H1 (cell line): ENCODE measurements at regions not wholly inside any gene's neighbourhood (a gene's known extent, or its start where the extent isn't known, plus 50 kb on each side); places are given as distances from the start of the nearest gene placed in this dataset.

Source experiments
- CTCF ChIA-PET: fragments of 300-600 bp; sonication (Branson Sonifier 250); formaldehyde crosslinking; loops from one replicate; lab custom pipeline; 2021; ENCODE audit not compliant: partially characterized antibody; lab: Charles Lee
- POLR2A ChIA-PET: fragments of 300-600 bp; sonication (Branson Sonifier 250); formaldehyde crosslinking; loops from one replicate; lab custom pipeline; 2021; ENCODE audit warnings: inconsistent platforms; ENCODE audit not compliant: partially characterized antibody; lab: Charles Lee
- DNase-seq, 2 experiments: peaks; one replicate each; pipeline versions ENCODE4 v3.0.0 to v3.0.0-alpha.2; 2010 to 2022; ENCODE audit warnings: low spot score in 2 of 2, low read depth in 1 of 2, mixed read lengths in 1 of 2
- FAIRE-seq: peaks from 2 replicates; lab custom pipeline; 2011; peaks lifted over from hg19 to GRCh38; lab: Jason Lieb, UNC
- H2AFZ ChIP-seq: 2 replicates; pipeline ENCODE4 v1.8.1; 2012; ENCODE audit warnings: low read length, inconsistent platforms
- H2AK5ac ChIP-seq: 2 replicates; pipeline ENCODE4 v1.6.1; 2013; ENCODE audit warnings: low read depth, low read length
- H2BK120ac ChIP-seq: replicated peaks from 2 replicates; pipeline ENCODE3; 2013; ENCODE audit warnings: low read depth, low read length, inconsistent platforms
- H2BK12ac ChIP-seq: 2 replicates; pipeline ENCODE4 v1.6.1; 2013; ENCODE audit warnings: low read depth, low read length
- H2BK15ac ChIP-seq: 2 replicates; pipeline ENCODE4 v1.6.1; 2013; ENCODE audit warnings: low read length
- H2BK20ac ChIP-seq: 2 replicates; pipeline ENCODE4 v1.6.1; 2013; ENCODE audit warnings: low read length
- H2BK5ac ChIP-seq: 2 replicates; pipeline ENCODE4 v1.6.1; 2013; ENCODE audit warnings: low read depth, low read length
- H3K14ac ChIP-seq: 2 replicates; pipeline ENCODE4 v1.6.1; 2013; ENCODE audit warnings: inconsistent platforms; ENCODE audit not compliant: insufficient read length
- H3K18ac ChIP-seq: 2 replicates; pipeline ENCODE4 v1.6.1; 2013; ENCODE audit warnings: low read length; ENCODE audit errors: extremely low read depth
- H3K23ac ChIP-seq: 2 replicates; pipeline ENCODE4 v1.6.1; 2013; ENCODE audit warnings: inconsistent platforms; ENCODE audit not compliant: insufficient read length
- H3K23me2 ChIP-seq: 2 replicates; pipeline ENCODE4 v1.6.1; 2013; ENCODE audit warnings: low read depth, low read length
- H3K27ac ChIP-seq: 2 replicates; pipeline ENCODE4 v1.6.1; 2011; ENCODE audit warnings: low read depth, low read length, inconsistent platforms
- H3K27me3 ChIP-seq, 4 experiments: replicated peaks in 1 of 4; 1 replicate in 1 of 4; 2 replicates in 3 of 4; pipeline versions ENCODE4 v1.6.1 to v1.8.1; 2011 to 2013; ENCODE audit warnings: low read length in 3 of 4, mild to moderate bottlenecking in 3 of 4, inconsistent platforms in 2 of 4, mixed read lengths in 2 of 4, moderate library complexity in 1 of 4; ENCODE audit not compliant: control insufficient read depth in 3 of 4, insufficient read depth in 3 of 4; ENCODE audit errors: extremely low read depth in 1 of 4
- H3K36me3 ChIP-seq, 4 experiments: 2 replicates each; pipeline versions ENCODE4 v1.6.1 to v1.8.1; 2011 to 2013; ENCODE audit warnings: mild to moderate bottlenecking in 4 of 4, low read length in 3 of 4, moderate library complexity in 2 of 4, control low read depth in 1 of 4, inconsistent platforms in 1 of 4; ENCODE audit not compliant: insufficient read depth in 4 of 4, control insufficient read depth in 2 of 4
- H3K4ac ChIP-seq: replicated peaks from 2 replicates; pipeline ENCODE3; 2013; ENCODE audit warnings: low read length, low read depth, mixed read lengths, inconsistent platforms; ENCODE audit not compliant: insufficient read length
- H3K4me1 ChIP-seq, 4 experiments: replicated peaks in 1 of 4; 1 replicate in 1 of 4; 2 replicates in 3 of 4; pipeline versions ENCODE4 v1.6.1 to v1.8.1; 2011 to 2013; ENCODE audit warnings: low read length in 3 of 4, inconsistent platforms in 2 of 4, mixed read lengths in 1 of 4; ENCODE audit not compliant: insufficient read depth in 4 of 4, control insufficient read depth in 3 of 4
- H3K4me2 ChIP-seq, 2 experiments: 2 replicates each; pipeline versions ENCODE4 v1.6.1 to v1.8.1; 2011 to 2013; ENCODE audit warnings: low read depth in 2 of 2, low read length in 2 of 2, control low read depth in 1 of 2, inconsistent platforms in 1 of 2, mild to moderate bottlenecking in 1 of 2; ENCODE audit not compliant: insufficient read depth in 1 of 2
- H3K4me3 ChIP-seq, 4 experiments: fragments of 200-600, 300-600 bp in 1 of 4; sonication (generic), shearing (Covaris generic), sonication (Bioruptor Twin) in 1 of 4; 2 replicates each; pipeline versions ENCODE4 v1.5.1 to v1.8.1; 2011 to 2016; ENCODE audit warnings: low read length in 4 of 4, low read depth in 3 of 4, control low read depth in 2 of 4, inconsistent platforms in 2 of 4, mild to moderate bottlenecking in 2 of 4, mixed read lengths in 1 of 4, moderate library complexity in 1 of 4; ENCODE audit not compliant: insufficient read depth in 2 of 4; ENCODE audit errors: extremely low read depth in 1 of 4
- H3K56ac ChIP-seq: replicated peaks from 2 replicates; pipeline ENCODE3; 2013; ENCODE audit warnings: low read depth, mild to moderate bottlenecking, mixed read lengths, low read length, inconsistent platforms; ENCODE audit not compliant: insufficient read length
- H3K79me1 ChIP-seq: 2 replicates; pipeline ENCODE4 v1.6.1; 2013; ENCODE audit warnings: low read depth, low read length, control low read depth
- H3K79me2 ChIP-seq, 2 experiments: 2 replicates each; pipeline versions ENCODE4 v1.6.1 to v1.8.1; 2012 to 2013; ENCODE audit warnings: low read length in 2 of 2, mild to moderate bottlenecking in 2 of 2, inconsistent platforms in 1 of 2; ENCODE audit not compliant: insufficient read depth in 2 of 2, control insufficient read depth in 1 of 2
- H3K9ac ChIP-seq, 4 experiments: replicated peaks in 1 of 4; 1 replicate in 1 of 4; 2 replicates in 3 of 4; pipeline versions ENCODE4 v1.6.1 to v1.8.1; 2011 to 2013; ENCODE audit warnings: low read depth in 3 of 4, low read length in 3 of 4, control low read depth in 2 of 4, mild to moderate bottlenecking in 2 of 4, moderate library complexity in 2 of 4, inconsistent platforms in 1 of 4; ENCODE audit errors: extremely low read depth in 1 of 4
- H3K9me3 ChIP-seq, 2 experiments: 2 replicates each; pipeline versions ENCODE4 v1.6.1 to v1.8.1; 2012 to 2013; ENCODE audit warnings: mild to moderate bottlenecking in 2 of 2, moderate library complexity in 2 of 2, control low read depth in 1 of 2, inconsistent platforms in 1 of 2, low read depth in 1 of 2, low read length in 1 of 2, mixed read lengths in 1 of 2; ENCODE audit not compliant: insufficient read depth in 2 of 2
- H4K20me1 ChIP-seq, 2 experiments: replicated peaks in 1 of 2; 2 replicates each; pipeline versions ENCODE3 to v1.8.1; 2011 to 2013; ENCODE audit warnings: inconsistent platforms in 2 of 2, low read length in 2 of 2, mild to moderate bottlenecking in 1 of 2; ENCODE audit not compliant: insufficient read depth in 2 of 2, control insufficient read depth in 1 of 2
- H4K5ac ChIP-seq: 2 replicates; pipeline ENCODE4 v1.6.1; 2013; ENCODE audit warnings: low read length, low read depth, mixed read lengths, inconsistent platforms; ENCODE audit not compliant: insufficient read length
- H4K8ac ChIP-seq: 2 replicates; pipeline ENCODE4 v1.8.0; 2013; ENCODE audit warnings: mild to moderate bottlenecking, moderate library complexity, low read length, inconsistent platforms; ENCODE audit not compliant: insufficient read depth; ENCODE audit errors: extremely low read depth
- H4K91ac ChIP-seq: replicated peaks from 2 replicates; pipeline ENCODE3; 2013; ENCODE audit warnings: low read length, mixed read lengths, inconsistent platforms; ENCODE audit not compliant: insufficient read length
- CBX5 ChIP-seq: fragments of 300-800, 300-1000 bp; sonication (generic); IDR thresholded peaks from 2 replicates; pipeline ENCODE4 v1.7.1; 2016; ENCODE audit warnings: antibody characterized with exemption, low read length, low read depth
- CBX8 ChIP-seq: fragments of 300-800, 300-1000 bp; sonication (generic); IDR thresholded peaks from 2 replicates; pipeline ENCODE4 v1.7.1; 2016; ENCODE audit warnings: low read depth, low read length, borderline replicate concordance
- GABPA ChIP-seq: IDR thresholded peaks from 2 replicates; pipeline ENCODE4 v1.6.1; 2011; ENCODE audit warnings: mild to moderate bottlenecking, low read length, moderate library complexity, borderline replicate concordance; ENCODE audit not compliant: insufficient read depth
- HDAC2 ChIP-seq, 2 experiments: fragments of 300-600 bp in 1 of 2; sonication (generic) in 1 of 2; IDR thresholded peaks; 2 replicates each; pipeline ENCODE4 v1.6.1; 2011 to 2012; ENCODE audit warnings: low read depth in 2 of 2, low read length in 2 of 2, mild to moderate bottlenecking in 2 of 2, moderate library complexity in 2 of 2, borderline replicate concordance in 1 of 2, inconsistent platforms in 1 of 2
- HDAC6 ChIP-seq: IDR thresholded peaks from one replicate; pipeline ENCODE4 v1.7.1; 2012; ENCODE audit warnings: low read depth, mild to moderate bottlenecking, inconsistent platforms, low read length, moderate library complexity
- JUND ChIP-seq: IDR thresholded peaks from 2 replicates; pipeline ENCODE4 v1.6.1; 2011; ENCODE audit warnings: mild to moderate bottlenecking, improper control_type of control experiment, low read length
- POLR2A ChIP-seq, 2 experiments: IDR thresholded peaks; 1 replicate in 1 of 2; 2 replicates in 1 of 2; pipeline ENCODE4 v1.6.1; 2011; ENCODE audit warnings: low read depth in 2 of 2, low read length in 2 of 2, mild to moderate bottlenecking in 2 of 2; ENCODE audit errors: control extremely low read depth in 1 of 2
- POU5F1 ChIP-seq: IDR thresholded peaks from 2 replicates; pipeline ENCODE4 v1.6.1; 2011; ENCODE audit warnings: low read depth, mild to moderate bottlenecking, low read length, moderate library complexity
- RAD21 ChIP-seq, 2 experiments: IDR thresholded peaks in 1 of 2; conservative IDR thresholded peaks in 1 of 2; 2 replicates each; pipeline ENCODE4 v1.6.1; 2011; ENCODE audit warnings: low read depth in 2 of 2, low read length in 2 of 2, improper control_type of control experiment in 1 of 2, inconsistent platforms in 1 of 2, mild to moderate bottlenecking in 1 of 2, moderate library complexity in 1 of 2
- RXRA ChIP-seq: IDR thresholded peaks from 2 replicates; pipeline ENCODE4 v1.6.1; 2011; ENCODE audit warnings: low read depth, mild to moderate bottlenecking, low read length, moderate library complexity; ENCODE audit not compliant: insufficient read depth
- SIN3A ChIP-seq, 2 experiments: IDR thresholded peaks in 1 of 2; conservative IDR thresholded peaks in 1 of 2; 2 replicates each; pipeline ENCODE4 v1.6.1; 2011 to 2012; ENCODE audit warnings: low read length in 2 of 2, improper control_type of control experiment in 1 of 2, low read depth in 1 of 2, mild to moderate bottlenecking in 1 of 2
- TCF12 ChIP-seq: IDR thresholded peaks from 2 replicates; pipeline ENCODE4 v1.6.1; 2011; ENCODE audit warnings: low read depth, mild to moderate bottlenecking, low read length
- USF2 ChIP-seq: IDR thresholded peaks from 2 replicates; pipeline ENCODE4 v1.6.1; 2011; ENCODE audit warnings: low read length, improper control_type of control experiment
- WGBS, 2 experiments: shearing (Covaris generic) in 1 of 2; methylation state at CpG; one replicate each; pipeline versions ENCODE4 v1.1.6 to v1.1.7; 2013 to 2015; ENCODE audit warnings: low lambda C conversion rate in 2 of 2, mixed read lengths in 2 of 2, inconsistent platforms in 1 of 2, low coverage in 1 of 2, missing lambda C conversion rate in 1 of 2; ENCODE audit not compliant: insufficient replicate concordance in 2 of 2, insufficient coverage in 1 of 2, insufficient read length in 1 of 2; ENCODE audit errors: extremely low coverage in 1 of 2, missing lambda C conversion rate in 1 of 2; 5-methylcytosine and 5-hydroxymethylcytosine counted together

GRCh38 chr5:125232779-125233230 is 486.4 kb upstream of the ZNF608 start:
- H2BK120ac ChIP-seq, result no peak overlapping the region
- no peaks in the 10 kb centered on the region for H4K20me1 ChIP-seq
- no peak overlapping the region for H3K18ac ChIP-seq
- no peak overlapping the region for H3K4me3 ChIP-seq
- no peak overlapping the region for H2AFZ ChIP-seq
- no peak overlapping the region for H3K4ac ChIP-seq
- H3K23ac ChIP-seq, result no peak overlapping the region
- POLR2A ChIA-PET, result no interaction called here
- H3K4me2 ChIP-seq, result no peak overlapping the region
- no peak overlapping the region for H2BK20ac ChIP-seq
- no peaks in the 10 kb centered on the region for H3K9me3 ChIP-seq
- no peak overlapping the region for H3K9ac ChIP-seq
- peaks cover 3 to 10% (median 5%) of the 10 kb centered on the region in 4 experiments; a peak in 6 of 7 replicates for H3K4me1 ChIP-seq
- H4K8ac ChIP-seq, result no peak overlapping the region
- H4K5ac ChIP-seq, result no peak overlapping the region
- WGBS, 2 experiments, result 92% methylated on average over 3 of the region's 3 CpGs; no CpG with 5 or more reads in 1 of the 2 experiments
- FAIRE-seq (no peak), DNase-seq (no peak)
- CTCF ChIA-PET, result no interaction called here
- no peaks in the 10 kb centered on the region for H3K79me2 ChIP-seq
- H3K27me3 ChIP-seq, result no peaks in the 10 kb centered on the region
- H2AK5ac ChIP-seq, result no peak overlapping the region
- no peak overlapping the region for H3K14ac ChIP-seq
- no peak overlapping the region for H3K27ac ChIP-seq
- H3K23me2 ChIP-seq, result no peaks in the 10 kb centered on the region
- no peaks in the 10 kb centered on the region for H3K79me1 ChIP-seq
- no peak overlapping the region for H4K91ac ChIP-seq
- H2BK5ac ChIP-seq, result no peak overlapping the region
- no peak overlapping the region for H2BK12ac ChIP-seq
- no peak overlapping the region for H3K56ac ChIP-seq
- no peak overlapping the region for H2BK15ac ChIP-seq
- no peaks in the 10 kb centered on the region for H3K36me3 ChIP-seq
- TF ChIP-seq RXRA (no peak), JUND (no peak), RAD21 (IDR thresholded peaks at IDR 0.05 in 1 of 2, conservative IDR thresholded peaks at IDR 0.05 in 1 of 2; ENCODE audit: low read depth in 2 of 2, low read length in 2 of 2) (no peak), GABPA (no peak), TCF12 (no peak), HDAC2 (IDR thresholded peaks at IDR 0.05; ENCODE audit: borderline replicate concordance in 1 of 2, low read depth in 2 of 2, low read length in 2 of 2) (no peak), SIN3A (conservative IDR thresholded peaks at IDR 0.05 in 1 of 2, IDR thresholded peaks at IDR 0.05 in 1 of 2; ENCODE audit: low read depth in 1 of 2, low read length in 2 of 2) (no peak), CBX5 (no peak), POLR2A (IDR thresholded peaks at IDR 0.05; ENCODE audit: control extremely low read depth in 1 of 2, low read depth in 2 of 2, low read length in 2 of 2) (no peak), HDAC6 (no peak), POU5F1 (no peak), USF2 (no peak), CBX8 (no peak)
